ENCODE measurements at regions not wholly inside any gene's neighbourhood (a gene's known extent, or its start where the extent isn't known, plus 50 kb on each side); places are given as distances from the start of the nearest gene placed in this dataset.

DNA sequence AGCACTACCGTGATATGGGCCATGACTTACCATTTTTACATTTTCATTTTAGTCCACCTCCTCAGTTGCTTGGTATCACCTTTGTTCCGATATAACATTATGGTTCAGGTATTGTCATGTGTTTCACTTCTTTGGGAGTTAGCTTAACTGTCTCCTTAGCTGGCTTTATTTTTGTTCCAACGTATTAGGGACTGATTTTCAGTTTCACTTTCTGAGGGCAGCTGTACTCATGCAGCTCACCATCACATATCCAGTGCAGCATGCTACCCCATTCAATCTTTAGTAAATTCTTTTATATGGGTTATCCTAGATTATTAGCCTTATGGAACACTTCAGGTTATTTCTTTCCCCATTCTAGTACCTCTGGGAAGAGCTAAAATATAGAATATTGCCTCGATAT lies 362.2 kb upstream of the IRAK1BP1 start:
- no peak overlapping the region for H3K27ac ChIP-seq (ENCODE audit: extremely low read length, insufficient read depth, low read length)
- H4K20me1 ChIP-seq (ENCODE audit: insufficient read depth, low read length): no peaks in the 10 kb centered on the region
- no peak overlapping the region for H3K9ac ChIP-seq (ENCODE audit: insufficient read depth, low read depth, low read length)
- TF ChIP-seq ZNF446 (CRISPR knock-in tag; IDR thresholded peaks at IDR 0.05) (no peak), ZNF546 (CRISPR knock-in tag; conservative IDR thresholded peaks at IDR 0.05) (no peak), ZNF547 (CRISPR knock-in tag; IDR thresholded peaks at IDR 0.05) (no peak), ZNF768 (CRISPR knock-in tag; IDR thresholded peaks at IDR 0.05) (no peak), AGO2 (optimal IDR thresholded peaks at IDR 0.05; ENCODE audit: low read depth, low read length) (no peak), ZNF83 (CRISPR knock-in tag; IDR thresholded peaks at IDR 0.05; ENCODE audit: borderline replicate concordance) (no peak), ZNF552 (CRISPR knock-in tag; IDR thresholded peaks at IDR 0.05; ENCODE audit: borderline replicate concordance) (no peak), NCOR1 (IDR thresholded peaks at IDR 0.05; ENCODE audit: borderline replicate concordance, low read length) (no peak), ATM (IDR thresholded peaks at IDR 0.05; ENCODE audit: borderline replicate concordance) (no peak), ZNF263 (CRISPR knock-in tag; IDR thresholded peaks at IDR 0.05) (no peak), HOXA3 (CRISPR knock-in tag; IDR thresholded peaks at IDR 0.05) (no peak), CBX1 (IDR thresholded peaks at IDR 0.05; ENCODE audit: low read depth) (no peak), ZNF501 (CRISPR knock-in tag; IDR thresholded peaks at IDR 0.05) (no peak)
- TF ChIP-seq, protein P1, sequence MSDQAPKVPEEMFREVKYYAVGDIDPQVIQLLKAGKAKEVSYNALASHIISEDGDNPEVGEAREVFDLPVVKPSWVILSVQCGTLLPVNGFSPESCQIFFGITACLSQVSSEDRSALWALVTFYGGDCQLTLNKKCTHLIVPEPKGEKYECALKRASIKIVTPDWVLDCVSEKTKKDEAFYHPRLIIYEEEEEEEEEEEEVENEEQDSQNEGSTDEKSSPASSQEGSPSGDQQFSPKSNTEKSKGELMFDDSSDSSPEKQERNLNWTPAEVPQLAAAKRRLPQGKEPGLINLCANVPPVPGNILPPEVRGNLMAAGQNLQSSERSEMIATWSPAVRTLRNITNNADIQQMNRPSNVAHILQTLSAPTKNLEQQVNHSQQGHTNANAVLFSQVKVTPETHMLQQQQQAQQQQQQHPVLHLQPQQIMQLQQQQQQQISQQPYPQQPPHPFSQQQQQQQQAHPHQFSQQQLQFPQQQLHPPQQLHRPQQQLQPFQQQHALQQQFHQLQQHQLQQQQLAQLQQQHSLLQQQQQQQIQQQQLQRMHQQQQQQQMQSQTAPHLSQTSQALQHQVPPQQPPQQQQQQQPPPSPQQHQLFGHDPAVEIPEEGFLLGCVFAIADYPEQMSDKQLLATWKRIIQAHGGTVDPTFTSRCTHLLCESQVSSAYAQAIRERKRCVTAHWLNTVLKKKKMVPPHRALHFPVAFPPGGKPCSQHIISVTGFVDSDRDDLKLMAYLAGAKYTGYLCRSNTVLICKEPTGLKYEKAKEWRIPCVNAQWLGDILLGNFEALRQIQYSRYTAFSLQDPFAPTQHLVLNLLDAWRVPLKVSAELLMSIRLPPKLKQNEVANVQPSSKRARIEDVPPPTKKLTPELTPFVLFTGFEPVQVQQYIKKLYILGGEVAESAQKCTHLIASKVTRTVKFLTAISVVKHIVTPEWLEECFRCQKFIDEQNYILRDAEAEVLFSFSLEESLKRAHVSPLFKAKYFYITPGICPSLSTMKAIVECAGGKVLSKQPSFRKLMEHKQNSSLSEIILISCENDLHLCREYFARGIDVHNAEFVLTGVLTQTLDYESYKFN (CRISPR knock-in tag; conservative IDR thresholded peaks at IDR 0.05): no peak
- TF ChIP-seq, protein P2, sequence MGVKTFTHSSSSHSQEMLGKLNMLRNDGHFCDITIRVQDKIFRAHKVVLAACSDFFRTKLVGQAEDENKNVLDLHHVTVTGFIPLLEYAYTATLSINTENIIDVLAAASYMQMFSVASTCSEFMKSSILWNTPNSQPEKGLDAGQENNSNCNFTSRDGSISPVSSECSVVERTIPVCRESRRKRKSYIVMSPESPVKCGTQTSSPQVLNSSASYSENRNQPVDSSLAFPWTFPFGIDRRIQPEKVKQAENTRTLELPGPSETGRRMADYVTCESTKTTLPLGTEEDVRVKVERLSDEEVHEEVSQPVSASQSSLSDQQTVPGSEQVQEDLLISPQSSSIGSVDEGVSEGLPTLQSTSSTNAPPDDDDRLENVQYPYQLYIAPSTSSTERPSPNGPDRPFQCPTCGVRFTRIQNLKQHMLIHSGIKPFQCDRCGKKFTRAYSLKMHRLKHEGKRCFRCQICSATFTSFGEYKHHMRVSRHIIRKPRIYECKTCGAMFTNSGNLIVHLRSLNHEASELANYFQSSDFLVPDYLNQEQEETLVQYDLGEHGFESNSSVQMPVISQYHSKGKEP (CRISPR knock-in tag; IDR thresholded peaks at IDR 0.05): no peak
- H3K4me2 ChIP-seq (ENCODE audit: low read depth, low read length): no peak overlapping the region
- no peak overlapping the region for H3K4me3 ChIP-seq (replicated peaks in 1 of 3; ENCODE audit: insufficient read depth in 1 of 3, low read depth in 2 of 3, low read length in 3 of 3)
- DNase-seq (ENCODE audit: low spot score) (no peak), FAIRE-seq (no peak), ATAC-seq (no peak)
- no peaks in the 10 kb centered on the region for H3K27me3 ChIP-seq (ENCODE audit: control insufficient read depth in 1 of 2, insufficient read depth in 2 of 2, low read length in 2 of 2)
- H2AFZ ChIP-seq (ENCODE audit: low read length): no peak overlapping the region
- 2% methylated on average over 4 of the region's 4 CpGs for WGBS (ENCODE audit: low lambda C conversion rate)
- intact Hi-C loops (cut with micrococcal nuclease; ENCODE audit: unreplicated experiment) (no loop called here), in situ Hi-C loops (cut with HindIII; ENCODE audit: extremely low pct_ligation_motif_present, low pct_unique_long_range_greater_than_20kb) (no loop called here)
- peaks cover 20% of the 10 kb centered on the region for H3K9me3 ChIP-seq (ENCODE audit: low read length)
- no peaks in the 10 kb centered on the region for H3K79me2 ChIP-seq (ENCODE audit: insufficient read depth, low read length)
- ChIA-PET POLR2A (no interaction called here), CTCF (ENCODE audit: low intra/inter-chr PET ratio, low total read pairs) (no interaction called here)
- H3K36me3 ChIP-seq (replicated peaks in 1 of 2; ENCODE audit: control insufficient read depth in 1 of 2, insufficient read depth in 2 of 2, low read length in 2 of 2): no peaks in the 10 kb centered on the region
- no TSS peak for BruUV-seq (replicated peaks)
- H3K4me1 ChIP-seq (ENCODE audit: insufficient read depth, low read length): no peaks in the 10 kb centered on the region
